Lung microvascular endothelial cell (primary cell): ENCODE measurements at regions not wholly inside any gene's neighbourhood (a gene's known extent, or its start where the extent isn't known, plus 50 kb on each side); places are given as distances from the start of the nearest gene placed in this dataset.

ENCODE experiments used
- DNase-seq, 2 donors: peaks; one replicate each; pipeline versions ENCODE4 v3.0.0 to v3.0.0-alpha.2; 2010; ENCODE audit warnings: low read depth in 2 of 2

DNA sequence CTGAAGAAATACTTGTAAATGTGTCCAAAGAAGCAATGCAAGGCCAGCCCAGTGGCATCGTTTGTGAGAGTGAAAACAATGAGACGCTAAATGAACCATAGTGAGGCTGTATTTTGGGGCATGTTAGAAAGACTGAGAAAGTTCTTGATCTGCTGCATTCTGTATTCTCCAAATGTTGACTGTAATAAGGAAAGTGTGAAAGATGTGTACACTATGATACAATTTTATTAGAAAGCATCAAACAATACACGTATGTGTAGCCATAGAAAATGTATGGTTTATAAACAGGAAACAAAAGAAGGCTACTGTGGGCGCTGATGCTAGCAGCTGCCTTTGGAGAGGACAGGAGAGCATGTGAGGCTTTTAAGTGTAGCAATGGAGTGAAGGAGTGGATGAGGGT is 233.5 kb upstream of the E2F8 start:
- DNase-seq, result no peak

DNA sequence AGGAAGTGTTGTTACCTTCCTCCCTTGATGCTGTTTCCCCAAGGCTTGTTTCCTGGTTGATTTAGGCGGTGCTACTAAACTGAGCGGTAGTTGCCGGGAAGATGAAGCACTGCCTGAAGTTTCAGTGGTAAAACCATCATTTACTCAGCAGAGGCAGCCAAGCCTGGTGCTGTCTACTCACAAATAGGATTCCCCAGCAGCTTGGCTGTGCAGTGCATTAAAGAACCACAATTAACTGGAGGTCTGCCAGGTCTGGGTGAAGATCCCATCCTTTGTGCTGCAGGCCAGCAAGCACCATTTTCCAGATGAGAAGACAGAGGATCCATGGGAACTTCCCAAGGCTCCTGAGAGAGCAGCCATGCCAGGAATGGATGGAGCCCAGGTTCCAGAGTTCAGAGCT is 231.9 kb upstream of the E2F8 start:
- peak; percentile 12 to 21 for DNase-seq

DNA sequence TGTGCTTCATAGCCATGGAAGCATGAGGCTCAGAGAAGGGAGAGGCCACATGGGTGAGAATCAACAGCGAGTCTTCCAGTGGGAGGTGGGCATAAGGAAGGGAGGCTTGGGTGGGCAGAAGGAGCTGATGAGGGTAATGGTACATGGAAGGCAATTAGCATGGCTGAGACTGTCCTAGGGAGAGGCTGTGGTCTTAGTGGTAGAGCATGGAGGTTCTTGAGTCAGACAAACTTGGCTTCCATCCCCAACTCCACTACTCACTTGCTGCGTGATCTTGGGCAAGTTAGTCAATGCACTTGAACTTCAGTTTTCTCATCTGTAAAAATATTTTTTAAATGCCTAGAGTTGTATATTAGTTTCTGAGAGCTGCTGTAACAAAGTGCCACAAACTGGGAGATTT is 227.2 kb upstream of the E2F8 start:
- DNase-seq, result no peak

DNA sequence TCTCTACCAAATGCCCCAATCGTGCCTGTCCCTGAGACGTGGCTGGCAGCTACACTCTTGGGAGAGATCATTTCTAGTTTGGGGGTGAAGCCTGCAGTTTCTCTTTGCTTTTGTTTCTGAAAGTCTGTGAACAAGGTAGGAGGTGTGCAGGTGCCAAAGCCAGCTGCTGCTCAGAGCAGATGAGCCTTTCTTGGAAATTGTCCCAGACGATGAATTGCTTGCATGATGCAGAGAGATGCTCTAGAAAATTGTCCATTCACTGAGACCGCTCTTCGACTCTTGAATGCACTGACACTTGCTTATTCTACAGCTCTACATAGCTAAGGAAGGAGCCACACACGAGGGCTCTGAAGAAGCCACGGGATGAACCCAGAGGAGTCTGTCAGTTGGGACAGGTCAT is 225.6 kb upstream of the E2F8 start:
- DNase-seq, result no peak

DNA sequence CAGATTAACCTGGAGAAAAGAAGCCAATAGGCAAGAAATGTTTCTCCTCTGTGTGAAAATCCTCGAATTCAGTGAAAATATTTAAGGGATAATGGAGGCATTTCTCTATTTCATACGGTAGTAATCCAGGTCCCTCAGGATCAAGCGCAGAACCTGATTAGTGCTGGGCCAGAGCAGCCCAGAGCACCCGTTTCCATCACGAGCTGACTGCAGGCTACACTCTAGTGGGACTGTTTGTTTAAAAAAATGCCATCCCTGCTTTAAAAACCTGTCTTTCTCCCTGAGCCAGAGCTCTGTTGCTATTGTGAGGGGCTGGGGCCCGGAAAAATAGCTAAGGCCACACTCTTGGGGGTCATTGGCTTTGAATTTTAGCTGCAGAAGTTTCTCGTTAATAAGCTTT is 223.2 kb upstream of the E2F8 start:
- no peak for DNase-seq

DNA sequence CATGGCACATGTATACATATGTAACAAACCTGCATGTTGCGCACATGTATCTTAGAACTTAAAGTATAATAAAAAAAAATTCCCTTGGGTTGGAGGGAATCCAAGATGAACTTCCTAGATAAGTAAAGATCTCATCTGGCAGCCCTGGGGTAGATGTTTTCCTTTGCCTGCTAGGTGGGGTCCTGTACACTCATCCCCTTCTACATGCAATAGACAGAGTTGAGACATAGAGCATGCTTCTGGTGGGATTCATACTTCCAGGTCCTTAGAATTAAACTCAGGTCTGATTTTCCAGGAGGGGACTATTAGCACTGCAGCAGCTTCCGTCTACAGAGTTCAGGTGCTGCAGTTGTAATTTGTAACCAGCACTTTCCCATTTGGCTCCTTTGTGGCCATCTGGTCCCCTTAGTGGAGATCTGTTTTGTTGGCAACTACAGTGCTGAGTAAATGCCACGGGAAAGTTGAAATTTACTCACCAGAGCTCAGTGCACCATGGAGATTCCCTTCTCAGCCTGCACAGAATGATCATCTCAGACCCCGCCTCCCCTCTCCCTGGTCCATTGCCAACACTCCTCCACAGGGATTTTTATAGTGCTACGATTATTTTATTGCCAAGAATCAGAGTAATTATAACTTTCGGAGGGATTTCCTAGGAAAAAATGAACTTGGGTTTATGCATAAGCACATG is 220.1 kb upstream of the E2F8 start:
- no peak for DNase-seq

DNA sequence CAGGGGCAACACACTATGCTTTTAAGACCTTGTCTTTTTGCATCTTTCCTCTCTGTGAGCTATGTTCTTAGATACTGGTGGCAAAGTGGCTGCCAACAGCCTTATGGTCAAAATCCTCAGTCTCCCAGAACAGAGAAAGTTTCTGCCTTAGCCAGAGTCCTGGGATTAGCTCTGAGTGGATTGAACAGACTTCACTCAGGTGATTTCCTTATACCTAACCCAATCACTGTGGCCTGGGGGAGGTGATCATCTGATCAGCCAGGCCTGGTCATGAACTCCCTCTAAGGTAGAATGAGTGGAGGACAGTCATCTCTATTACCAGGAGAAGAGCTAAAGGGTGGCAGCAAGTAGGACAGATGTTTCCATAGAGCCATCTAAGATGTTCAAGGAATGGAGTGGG is 218.5 kb upstream of the E2F8 start:
- no peak for DNase-seq

DNA sequence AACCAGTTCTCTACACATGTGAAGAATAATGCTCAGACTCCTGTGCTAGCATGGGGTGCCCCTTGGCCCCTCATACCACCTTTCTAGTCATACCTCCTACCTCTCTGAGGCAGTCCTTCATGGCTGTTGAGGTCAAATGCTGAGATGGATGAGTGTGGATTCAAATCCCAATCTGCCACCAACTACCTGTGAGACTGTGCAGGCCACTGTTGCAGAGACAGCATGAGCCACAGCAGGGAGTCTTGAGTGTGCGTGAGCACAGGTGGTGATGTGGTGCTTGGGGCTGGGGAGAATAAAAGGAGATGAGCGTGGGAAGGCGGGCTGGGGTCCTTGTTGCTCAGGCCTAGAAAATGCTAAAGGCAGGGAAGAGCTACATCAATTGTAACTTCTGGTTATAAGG is 218.0 kb upstream of the E2F8 start:
- DNase-seq, result no peak

DNA sequence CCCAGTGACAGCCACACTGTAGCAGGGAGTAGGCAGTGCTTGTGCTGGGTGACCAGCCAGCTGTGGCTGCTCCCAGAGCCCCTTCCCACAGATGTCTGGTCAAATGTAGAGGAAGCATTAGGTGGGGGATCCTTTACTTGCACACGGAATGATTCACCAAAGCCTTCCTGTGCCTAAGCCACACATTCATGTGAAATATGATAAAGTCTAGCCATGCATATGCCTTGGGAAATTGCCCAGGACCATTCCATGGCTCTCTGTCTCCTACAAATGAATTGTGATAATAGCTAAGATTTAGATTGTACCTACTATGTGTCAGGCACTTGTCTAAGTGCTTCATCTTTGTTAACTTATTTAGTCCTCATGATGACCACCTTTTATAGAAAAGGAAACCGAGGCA is 217.5 kb upstream of the E2F8 start:
- peak in 1 of 2 donors; percentile 17 for DNase-seq

DNA sequence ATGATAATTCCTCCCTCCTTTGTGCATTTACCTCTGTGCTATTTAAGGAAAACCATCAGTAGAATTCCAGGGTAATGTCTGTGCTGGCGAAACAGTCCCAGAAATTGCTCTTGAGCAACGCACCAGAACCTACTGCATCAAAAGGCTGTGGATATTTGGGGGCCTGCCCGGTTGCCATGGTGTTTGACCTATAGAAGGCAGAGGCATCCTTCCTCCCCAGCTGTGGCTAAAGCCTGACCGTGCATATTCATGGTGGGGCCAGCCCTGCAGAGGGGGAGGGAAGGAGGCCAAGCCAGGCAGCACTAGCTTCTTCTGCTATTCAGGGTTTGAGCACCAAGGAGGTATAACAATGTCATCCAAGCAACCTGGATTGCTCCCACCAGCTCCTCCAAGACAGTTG is 215.0 kb upstream of the E2F8 start:
- DNase-seq, result peak; percentile 14 to 73

DNA sequence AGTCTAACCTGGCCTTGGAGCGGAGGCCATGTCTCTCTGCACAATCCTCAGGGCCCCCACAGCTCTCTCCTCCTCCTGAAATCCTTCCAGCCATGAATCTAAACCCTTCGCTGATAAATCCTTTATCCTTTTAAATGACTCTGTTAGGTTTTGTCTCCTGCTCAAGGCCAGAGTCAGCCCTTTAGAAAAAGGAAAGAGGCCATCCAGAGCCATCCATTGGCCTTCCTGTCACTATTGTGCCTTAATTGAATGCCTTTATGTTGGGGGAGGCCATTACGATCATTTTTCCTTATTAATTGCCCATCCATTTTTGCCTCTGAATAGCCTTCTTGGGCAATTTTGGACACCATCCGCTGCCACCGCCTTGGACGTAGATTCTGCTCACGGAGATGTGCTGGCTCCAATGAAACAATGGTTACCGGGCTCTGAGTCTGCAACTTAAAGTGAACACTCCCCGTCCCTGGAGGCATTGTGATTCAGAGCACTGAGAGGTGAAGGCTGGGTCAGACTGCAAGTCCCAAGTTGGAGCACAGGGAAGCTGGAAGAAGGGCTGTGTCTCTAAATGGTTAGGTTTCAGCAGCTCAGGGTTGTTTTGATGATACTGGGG is 213.0 kb upstream of the E2F8 start:
- DNase-seq, result peak in 1 of 2 donors; percentile 8

DNA sequence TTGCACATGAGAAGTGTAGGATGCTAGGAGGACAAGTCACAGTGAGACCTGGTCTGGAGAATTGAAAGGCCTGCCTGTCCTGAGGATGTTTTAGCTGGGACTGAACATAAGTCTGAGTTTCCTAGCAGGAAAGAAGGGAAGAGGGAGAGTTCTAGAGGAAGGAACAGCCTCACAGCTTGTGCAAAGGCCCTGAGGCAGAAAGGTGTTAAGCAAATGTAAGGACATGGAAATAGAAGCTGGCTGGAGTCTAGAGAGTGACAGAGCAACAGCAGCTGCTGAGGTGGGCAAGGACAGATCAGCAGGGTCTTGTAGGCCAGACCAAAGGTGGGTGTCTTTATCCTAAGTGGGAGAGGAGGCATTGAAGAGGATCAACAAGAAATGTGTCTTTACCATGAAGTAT is 210.9 kb upstream of the E2F8 start:
- DNase-seq, result no peak

DNA sequence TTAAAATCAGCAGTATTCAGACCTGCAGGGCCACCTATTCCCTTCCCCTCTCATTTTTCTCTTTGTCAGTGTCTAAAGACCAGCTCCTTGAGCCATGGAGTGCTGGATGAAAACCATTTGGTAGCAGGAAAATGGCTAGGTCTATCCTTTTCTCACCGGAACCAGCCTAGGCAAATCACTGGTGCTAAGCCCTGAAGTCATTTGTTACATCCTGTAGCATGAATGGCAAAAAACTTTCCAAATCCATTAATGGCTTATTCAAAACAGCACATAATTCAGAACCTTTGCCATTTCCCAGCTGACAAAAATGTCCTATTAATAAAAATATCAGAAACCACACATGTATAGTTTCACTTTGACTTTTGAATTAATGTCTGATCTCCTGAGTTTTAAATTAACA is 209.5 kb upstream of the E2F8 start:
- peak in 1 of 2 donors; percentile 45 for DNase-seq

DNA sequence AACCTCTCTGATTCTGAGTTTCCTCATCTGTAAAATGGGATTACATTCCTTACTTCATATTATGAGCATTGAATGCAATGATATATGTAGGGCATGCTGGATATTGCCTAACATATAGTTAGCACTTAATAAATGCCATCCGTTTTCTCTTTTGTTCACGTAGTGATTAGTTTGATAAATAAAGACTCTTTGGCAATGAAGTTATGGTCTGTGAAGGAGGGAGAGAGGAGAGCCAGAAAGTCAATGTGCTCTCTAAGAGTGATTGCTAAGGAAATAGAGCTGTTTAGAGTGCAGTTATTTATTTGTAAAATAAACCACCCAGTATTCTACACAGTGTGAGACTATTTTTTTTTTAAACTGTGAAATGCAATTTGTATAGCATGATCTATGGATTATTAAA is 207.9 kb upstream of the E2F8 start:
- DNase-seq, result no peak

DNA sequence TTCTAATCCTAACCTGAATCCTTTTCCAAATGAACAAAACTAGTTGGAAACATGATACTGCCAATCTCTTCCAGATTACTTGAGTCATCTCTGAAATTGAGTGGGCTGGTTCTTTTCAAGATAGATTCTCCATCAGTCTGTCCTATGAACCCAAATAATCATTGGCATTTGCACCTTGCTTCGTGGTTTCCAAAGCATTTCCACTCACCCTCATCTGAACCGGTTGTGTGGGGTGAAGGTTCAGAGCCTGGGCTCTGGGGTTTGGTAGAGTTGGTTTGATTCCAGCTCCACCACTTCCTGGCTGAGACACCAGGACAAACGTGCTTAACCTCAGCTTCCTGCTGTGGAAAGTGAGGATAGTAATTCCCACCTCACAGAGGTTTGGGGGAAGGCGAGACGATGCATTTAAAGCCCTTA is 206.4 kb upstream of the E2F8 start:
- peak; percentile 70 to 89 for DNase-seq

DNA sequence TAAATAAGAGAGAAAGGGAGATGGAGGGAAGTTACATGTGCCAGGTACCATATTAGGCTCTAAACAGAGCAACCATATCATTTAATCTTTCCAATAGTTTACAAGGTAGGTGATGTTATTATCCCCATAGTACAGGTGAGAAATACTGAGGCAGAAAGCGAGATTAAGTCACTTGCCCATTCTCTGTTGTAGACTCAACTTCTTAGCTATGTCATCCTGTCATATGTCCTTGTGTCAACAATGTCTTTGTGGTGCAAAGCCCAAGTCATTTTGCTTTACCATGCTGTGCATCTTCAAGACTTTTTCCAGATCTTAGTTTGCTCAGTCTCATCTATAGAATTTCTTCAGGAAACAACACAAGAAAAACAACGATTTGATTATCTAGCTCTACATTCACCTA is 205.0 kb upstream of the E2F8 start:
- DNase-seq, result no peak

DNA sequence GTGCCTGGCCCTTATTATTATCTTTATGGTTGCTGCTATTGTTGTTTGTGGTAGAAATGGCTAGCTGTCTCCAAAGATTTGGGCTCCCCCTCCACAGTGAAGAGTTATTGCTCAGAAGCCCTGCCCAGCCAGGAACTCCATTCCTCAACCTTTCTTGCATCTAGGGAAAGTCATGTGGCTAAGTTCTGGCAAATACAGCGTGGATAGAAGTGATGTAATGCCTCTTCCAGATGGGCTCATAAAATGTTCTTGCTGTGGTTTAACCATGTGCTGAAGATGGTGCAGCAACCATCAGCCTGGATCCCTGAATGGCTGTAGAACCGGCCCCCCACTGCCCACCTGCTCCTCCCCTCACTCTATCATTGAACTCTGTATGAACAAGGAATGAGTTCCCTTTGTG is 203.5 kb upstream of the E2F8 start:
- DNase-seq, result no peak

DNA sequence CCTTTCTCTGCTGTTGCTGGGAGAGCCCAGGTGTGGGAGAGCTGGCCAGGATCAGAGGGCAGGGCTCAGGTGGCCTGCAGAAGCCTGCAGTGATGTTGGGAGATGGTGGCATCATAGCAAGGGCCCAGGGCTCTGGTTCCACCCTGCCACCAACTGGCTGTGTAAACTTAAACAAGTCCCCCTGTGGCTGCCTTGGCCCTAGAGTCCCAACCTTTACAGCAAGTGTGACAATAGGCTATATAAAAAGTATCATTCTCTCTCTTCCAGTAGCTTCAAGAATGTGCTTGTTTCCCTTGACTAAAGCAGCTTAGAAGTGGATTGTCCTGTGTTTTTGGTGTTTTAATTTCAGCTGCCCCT is 201.8 kb upstream of the E2F8 start:
- DNase-seq, result no peak

DNA sequence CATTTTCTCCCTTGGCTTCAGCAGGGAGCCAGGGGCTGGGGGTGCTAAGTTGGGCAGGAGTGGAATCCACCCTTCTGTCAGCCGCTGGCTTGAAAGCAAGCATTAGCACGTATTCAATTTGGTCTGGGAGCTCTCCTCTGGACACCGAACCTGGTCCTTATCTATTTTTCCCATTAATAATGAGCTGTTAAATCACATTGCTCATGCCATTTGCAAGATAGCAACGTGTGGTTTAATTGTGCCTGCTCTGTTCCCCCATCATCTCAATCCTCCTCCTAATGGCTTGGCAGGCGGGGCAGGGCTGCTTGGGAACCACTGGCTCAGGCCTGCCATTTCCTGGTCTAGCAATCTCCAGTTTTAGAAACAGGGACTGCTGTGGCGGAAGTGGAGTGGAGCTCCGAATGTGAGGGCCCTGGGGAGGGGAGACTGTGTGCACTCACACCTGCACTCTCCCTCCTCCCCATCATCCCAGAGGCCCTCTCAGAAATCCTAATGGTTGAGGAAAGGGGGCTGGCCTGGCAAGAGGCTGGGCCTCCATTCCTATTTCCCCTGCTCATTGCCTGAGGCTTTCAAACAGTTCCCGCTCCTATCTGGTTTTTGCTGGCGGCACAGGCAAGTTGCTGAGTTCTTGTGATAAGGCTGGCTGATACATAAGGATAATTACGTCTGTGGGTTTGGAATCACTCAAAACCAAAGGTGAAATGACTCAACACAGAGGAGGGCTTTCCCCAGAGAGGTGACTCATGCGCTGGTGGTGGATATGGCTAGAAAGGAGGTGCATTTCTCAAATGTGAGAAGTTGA is 201.2 kb upstream of the E2F8 start:
- peak; percentile 72 to 93 for DNase-seq

DNA sequence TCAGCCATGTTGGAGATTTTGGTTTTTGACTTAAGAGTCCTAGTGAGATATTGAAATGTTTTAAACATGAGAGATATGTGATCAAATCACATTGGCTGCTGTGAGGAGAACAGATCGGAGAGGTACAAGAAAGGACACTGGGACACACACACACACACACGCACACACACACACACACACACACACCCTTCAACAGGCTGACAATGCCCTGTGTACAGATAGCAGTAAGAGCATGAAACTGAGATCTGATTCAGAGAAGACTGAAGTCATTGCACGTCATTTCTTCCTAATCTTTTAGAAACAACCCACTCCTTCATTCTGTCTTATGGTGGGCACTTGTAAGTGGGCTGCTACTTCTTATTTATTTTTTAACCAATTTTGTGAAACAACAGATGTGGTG is 200.5 kb upstream of the E2F8 start:
- no peak for DNase-seq

DNA sequence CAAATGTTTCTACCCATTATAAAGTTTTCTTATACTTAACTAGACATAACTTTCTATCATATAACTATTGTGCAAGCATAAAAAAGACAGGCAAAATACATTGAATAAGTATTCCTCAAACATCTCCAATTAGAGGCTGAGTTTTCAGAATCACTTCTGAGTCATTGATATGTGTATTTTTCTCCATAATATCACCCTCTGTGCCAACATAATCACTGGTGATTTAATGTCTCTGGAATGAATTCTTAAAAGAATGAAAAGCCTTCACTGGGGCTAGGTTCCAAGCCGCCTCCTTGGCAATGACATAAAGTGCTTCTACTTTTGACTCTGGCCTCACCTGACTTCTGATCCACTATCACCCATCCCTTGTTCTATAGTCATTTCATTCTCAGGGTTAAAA is 197.0 kb upstream of the E2F8 start:
- peak in 1 of 2 donors; percentile 57 for DNase-seq

DNA sequence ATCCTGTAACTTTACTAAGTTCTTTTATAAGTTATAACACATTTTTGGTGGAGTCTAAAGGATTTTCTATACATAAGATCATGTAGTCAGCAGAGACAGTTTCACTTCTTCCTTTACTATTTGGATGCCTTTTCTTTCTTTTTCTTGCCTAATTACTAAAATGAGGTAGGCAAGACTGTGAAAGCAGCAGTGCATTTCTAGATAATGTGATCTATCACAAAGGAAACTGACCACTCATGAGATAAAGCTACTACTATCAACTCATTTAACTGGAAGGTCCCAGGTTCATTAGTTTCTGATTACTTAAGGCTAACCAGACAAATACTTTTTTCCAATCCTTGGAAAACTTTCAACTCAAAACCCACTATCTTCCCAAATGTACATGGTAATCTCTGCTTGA is 196.2 kb upstream of the E2F8 start:
- DNase-seq, result no peak
